D721Med (cell line): ENCODE measurements at regions not wholly inside any gene's neighbourhood (a gene's known extent, or its start where the extent isn't known, plus 50 kb on each side); places are given as distances from the start of the nearest gene placed in this dataset.
A peak's percentile ranks its signal among the peaks of the same experiment; 100 is the strongest.

Source experiments
- DNase-seq: peaks from one replicate; pipeline ENCODE4 v3.0.0; 2011; ENCODE audit warnings: low spot score; ENCODE audit not compliant: insufficient read length
- FAIRE-seq: peaks from 2 replicates; lab custom pipeline; 2011; peaks lifted over from hg19 to GRCh38; lab: Jason Lieb, UNC
- TF ChIP-seq, protein P1 (sequence below): IDR thresholded peaks from 2 replicates; pipeline ENCODE4 v1.5.1; 2012; ENCODE audit warnings: mild to moderate bottlenecking, control low read depth; ENCODE audit not compliant: insufficient read depth; ENCODE audit errors: missing control alignments

- DNase-seq: no peak
- FAIRE-seq: no peak
- TF ChIP-seq, protein P1, sequence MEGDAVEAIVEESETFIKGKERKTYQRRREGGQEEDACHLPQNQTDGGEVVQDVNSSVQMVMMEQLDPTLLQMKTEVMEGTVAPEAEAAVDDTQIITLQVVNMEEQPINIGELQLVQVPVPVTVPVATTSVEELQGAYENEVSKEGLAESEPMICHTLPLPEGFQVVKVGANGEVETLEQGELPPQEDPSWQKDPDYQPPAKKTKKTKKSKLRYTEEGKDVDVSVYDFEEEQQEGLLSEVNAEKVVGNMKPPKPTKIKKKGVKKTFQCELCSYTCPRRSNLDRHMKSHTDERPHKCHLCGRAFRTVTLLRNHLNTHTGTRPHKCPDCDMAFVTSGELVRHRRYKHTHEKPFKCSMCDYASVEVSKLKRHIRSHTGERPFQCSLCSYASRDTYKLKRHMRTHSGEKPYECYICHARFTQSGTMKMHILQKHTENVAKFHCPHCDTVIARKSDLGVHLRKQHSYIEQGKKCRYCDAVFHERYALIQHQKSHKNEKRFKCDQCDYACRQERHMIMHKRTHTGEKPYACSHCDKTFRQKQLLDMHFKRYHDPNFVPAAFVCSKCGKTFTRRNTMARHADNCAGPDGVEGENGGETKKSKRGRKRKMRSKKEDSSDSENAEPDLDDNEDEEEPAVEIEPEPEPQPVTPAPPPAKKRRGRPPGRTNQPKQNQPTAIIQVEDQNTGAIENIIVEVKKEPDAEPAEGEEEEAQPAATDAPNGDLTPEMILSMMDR: no peak
Observed at GRCh38 chr16:85429776-85430522, 183.2 kb upstream of the GSE1 start.

- DNase-seq (no peak), FAIRE-seq (no peak)
- TF ChIP-seq, protein P1: peak; percentile 25
Observed at GRCh38 chr16:85430523-85431421, 182.3 kb upstream of the GSE1 start.

DNA sequence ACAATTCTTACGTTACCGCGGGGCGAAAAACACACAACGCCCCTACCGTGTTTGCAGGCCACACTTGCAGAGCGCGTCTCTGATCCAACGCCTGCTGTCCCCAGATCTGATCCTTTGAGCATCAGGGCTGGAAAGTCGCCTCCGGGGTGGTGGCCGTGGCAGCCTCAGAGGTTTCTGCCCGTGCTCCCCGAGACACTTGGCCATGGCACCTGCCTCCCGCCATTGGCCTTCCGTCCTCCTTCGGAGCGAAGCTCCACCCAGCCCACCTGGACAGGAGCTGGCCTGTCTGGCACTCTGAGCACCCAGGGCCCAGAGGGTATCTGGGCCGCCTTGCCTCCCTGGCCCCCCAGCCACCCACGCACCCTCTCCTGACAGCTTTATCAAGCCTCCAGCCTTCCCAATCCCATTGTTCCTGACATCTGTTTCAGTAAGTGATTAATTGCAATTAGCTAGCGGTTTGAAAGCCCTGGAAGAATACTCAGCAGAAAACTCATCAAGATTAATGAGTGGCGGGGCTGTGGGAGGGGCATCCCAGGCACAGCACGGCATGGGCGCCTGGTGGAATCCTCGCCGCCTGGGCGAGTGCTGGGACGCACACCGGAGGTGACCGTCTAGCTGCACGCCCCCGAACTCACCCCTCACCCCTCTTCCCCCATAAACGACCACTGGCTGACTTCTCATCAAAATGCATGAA, 181.5 kb upstream of the GSE1 start:
- TF ChIP-seq, protein P1: no peak
- DNase-seq (peak; percentile 83), FAIRE-seq (no peak)

DNA sequence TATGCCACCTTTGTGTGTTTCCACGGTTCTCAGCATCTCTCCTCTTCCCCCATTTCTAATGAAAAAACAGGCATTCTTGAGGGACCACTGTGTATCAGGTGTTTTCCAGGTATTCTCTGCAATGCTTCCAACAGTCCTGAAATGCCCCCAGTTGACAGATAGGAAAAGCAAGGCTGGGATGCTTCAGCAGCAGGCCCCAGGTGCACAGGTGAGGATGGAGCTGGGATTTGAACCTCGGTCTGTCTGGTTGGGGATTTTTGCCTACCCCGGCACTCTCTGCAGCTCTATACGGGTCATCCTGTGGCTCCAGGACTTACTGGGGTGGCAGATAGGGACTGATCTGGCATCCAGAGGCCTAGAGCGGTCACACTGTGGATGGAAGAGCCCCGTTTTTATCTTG, 180.5 kb upstream of the GSE1 start:
- DNase-seq: no peak
- no peak for FAIRE-seq
- TF ChIP-seq, protein P1: no peak

DNA sequence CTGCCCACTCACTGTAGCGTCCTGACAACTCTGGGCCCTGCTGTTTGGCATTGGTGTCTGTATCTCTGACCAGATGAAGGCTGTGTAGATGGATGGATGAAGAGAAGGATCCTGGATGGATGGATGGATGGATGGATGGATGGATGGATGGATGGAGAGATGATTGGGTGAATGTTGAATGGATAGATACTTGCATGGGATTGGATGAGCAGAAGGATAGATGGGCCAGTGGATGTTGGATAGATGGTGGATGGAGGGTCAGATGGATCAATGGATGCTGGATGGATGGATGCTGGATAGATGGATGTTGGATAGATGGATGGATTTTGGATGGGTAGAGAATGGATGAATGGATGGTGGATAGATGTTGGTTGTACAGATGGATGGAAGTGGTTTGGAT, 179.6 kb upstream of the GSE1 start:
- DNase-seq: no peak
- no peak for FAIRE-seq
- TF ChIP-seq, protein P1: no peak

GRCh38 chr16:85435286-85435685, 177.8 kb upstream of the GSE1 start:
- FAIRE-seq (no peak), DNase-seq (no peak)
- TF ChIP-seq, protein P1: no peak
